GM21390 (cell line): ENCODE measurements at regions not wholly inside any gene's neighbourhood (a gene's known extent, or its start where the extent isn't known, plus 50 kb on each side); places are given as distances from the start of the nearest gene placed in this dataset.

Experiments used
- ATAC-seq: cut with Tn5 transposase; IDR thresholded peaks from one replicate; pipeline ENCODE4 v1.9.1; 2021; ENCODE audit not compliant: unreplicated experiment

DNA sequence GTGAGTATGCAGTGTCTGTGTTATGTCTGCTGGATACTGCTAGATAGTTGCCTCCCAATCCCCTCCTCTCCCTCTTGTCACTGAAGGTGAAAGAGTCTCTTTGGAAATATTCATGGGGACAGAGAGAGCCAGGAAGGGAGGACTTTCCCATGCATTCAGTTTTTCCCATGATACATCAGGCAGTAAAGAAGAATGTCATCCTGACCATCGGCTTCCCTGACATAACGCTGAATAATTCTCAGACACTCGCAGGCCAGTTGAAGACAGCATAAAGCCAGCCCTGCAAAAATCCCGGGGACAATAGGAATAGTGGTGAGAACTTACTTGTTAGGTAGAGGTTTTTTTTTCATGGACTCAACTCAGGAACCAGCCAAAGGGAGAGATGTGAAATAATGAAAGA lies 58.1 kb downstream of the KLF4 start:
- ATAC-seq, result no peak

DNA sequence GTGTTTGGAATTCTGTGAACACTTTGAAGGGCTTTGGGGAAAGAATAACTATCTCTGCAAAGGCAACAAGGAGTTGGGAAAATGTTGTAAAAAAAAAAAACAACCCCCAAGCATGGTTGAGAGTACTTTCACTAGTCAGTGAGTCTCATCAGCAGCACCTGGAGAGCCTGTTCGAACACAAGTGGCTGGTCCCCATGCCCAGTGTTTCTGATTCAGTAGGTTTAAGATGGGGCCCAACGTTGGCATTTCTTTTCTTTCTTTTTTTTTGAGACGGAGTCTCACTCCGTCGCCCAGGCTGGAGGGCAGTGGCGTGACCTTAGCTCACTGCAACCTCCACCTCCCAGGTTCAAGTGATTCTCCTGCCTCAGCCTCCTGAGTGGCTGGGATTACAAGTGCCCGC lies 59.5 kb downstream of the KLF4 start:
- no peak for ATAC-seq

DNA sequence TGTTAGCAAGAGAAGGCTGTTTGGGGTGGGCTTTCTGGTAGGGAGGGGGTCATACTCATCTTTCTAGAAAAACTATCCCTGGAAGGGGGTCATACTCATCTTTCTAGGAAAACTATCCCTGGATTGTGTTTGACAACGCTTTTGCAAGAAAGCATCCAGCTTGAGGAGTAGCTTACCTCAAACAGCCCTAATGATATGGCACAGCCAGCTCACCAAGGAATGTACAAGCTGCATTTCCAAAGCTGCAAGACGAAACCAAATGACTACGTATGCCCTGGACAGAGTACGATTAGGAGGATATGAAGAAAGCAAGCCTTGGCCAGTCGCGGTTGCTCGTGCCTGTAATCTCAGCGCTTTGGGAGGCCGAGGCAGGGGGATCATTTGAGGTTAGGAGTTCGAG lies 63.4 kb downstream of the KLF4 start:
- no peak for ATAC-seq

DNA sequence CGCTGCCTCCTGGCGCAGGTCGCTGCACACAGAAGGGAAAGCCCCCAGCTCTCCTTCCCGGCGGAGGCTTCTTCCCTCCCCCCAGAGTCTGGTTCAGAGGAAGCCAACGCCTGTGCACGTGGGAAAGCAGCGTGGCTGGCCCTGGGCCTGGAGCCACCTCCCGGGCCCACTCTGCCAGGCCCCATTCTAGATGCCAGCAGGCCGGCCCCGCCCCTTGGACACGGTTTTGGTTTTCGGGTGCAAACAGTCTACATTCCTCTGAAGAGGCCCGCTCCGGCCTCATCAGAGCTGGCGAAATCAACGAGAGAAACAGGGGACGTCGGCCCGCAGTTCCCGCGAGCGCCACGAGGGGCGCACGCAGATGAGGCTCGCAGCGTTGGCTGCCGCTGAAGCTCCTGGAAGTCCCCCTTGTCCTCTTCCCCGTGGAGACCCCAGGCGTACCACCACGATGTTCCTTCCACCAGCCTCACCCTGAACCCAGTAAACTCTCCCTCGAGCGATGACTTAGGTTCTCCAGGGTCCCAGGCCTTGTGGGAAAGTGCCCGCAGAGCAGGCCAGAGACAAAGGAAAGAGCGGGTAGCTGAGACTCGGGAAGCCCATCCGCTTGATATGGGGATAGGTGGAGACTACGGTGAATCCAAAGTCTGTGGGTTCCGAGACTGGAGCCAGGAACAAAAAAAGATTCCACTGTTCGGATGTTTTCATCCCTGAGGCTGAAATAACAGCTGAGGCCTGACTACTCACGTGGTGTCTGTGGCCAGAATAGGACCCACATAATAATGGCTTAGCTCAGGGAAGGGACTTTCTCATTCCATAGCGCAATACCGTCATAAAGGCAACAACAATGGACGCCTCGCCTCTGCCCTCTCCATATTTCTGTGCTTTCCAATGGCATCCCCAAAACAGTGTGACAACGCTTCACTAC lies 64.2 kb downstream of the KLF4 start:
- ATAC-seq, result peak; percentile 94

DNA sequence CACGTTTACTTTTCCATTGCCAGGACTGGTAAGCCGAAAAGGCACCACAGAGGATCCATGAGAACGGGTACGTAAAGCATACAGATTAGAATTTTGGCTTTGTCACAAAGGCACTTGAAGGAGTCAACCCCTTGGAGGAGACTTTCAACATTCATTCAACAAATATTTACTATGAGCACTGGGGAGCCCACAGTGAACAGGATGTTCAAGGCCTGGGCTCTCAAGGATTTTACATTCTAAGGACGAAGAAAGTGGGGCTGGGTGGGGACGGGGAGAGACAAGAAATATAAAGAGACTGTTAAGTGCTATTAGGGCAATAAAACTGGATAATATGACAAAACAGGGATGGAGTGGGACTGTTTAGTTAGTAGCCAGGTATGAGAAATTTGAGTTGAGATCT lies 66.0 kb downstream of the KLF4 start:
- no peak for ATAC-seq

DNA sequence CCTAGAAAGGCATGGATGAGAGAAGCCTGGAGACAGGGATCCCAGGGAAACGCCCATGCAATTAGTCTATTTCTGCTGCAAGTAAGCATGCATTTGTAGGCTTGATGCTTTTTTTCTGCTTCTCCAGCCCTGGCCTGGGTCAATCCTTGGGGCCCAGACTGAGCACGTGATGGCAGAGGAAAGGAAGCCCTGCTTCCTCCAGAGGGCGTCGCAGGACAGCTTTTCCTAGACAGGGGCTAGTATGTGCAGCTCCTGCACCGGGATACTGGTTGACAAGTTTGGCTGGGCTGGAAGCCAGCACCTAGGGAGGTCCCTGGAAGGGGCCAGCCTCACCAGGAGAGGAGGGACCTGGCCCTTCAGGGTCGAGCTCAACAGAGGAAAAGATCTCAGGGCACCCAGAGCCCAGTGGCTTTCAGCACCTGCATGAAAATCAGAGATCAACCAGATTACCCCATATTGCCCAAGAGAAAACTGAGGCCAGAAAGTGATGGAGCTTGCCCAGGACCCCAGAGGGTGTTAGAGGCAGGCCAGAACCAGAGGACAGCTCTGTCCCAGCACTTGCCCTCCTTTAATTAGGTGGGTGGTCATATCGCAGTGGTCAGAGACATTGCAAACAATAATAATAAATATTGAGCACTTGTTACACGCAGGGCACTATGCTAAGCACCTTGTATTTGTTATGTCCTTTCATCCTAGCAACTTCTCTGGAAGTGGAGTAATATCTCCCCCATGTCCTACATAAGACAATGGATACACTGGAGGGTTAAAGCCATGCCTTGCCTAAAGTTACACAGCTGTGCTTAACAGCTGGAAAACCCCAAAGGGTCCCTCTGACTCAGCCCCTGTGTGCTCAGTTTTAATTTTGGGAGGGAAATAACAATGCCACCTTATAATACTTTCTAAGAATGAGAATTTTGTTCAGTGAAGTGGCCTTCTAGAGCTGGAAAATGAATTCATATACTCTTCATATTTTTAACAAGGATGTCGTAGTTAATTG lies 67.1 kb downstream of the KLF4 start:
- peak; percentile 68 for ATAC-seq

DNA sequence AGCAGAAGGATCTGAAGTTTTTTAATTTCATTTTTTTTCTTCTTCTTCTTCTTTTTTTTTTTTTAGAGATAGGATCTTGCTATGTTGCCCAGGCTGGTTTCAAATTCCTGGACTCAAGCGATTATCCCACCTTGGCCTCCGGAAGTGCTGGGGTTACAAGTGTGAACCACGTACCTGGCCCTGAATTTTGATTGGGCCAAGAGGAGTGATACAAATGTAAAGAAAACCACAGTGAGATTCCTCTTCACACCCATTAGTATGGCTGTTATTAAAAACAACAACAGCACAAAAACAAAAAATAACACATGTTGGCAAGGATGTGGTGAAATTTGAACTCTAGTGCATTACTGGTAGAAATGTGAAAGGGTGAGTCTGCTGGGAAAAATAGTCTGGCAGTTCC lies 79.1 kb downstream of the KLF4 start:
- ATAC-seq, result no peak

DNA sequence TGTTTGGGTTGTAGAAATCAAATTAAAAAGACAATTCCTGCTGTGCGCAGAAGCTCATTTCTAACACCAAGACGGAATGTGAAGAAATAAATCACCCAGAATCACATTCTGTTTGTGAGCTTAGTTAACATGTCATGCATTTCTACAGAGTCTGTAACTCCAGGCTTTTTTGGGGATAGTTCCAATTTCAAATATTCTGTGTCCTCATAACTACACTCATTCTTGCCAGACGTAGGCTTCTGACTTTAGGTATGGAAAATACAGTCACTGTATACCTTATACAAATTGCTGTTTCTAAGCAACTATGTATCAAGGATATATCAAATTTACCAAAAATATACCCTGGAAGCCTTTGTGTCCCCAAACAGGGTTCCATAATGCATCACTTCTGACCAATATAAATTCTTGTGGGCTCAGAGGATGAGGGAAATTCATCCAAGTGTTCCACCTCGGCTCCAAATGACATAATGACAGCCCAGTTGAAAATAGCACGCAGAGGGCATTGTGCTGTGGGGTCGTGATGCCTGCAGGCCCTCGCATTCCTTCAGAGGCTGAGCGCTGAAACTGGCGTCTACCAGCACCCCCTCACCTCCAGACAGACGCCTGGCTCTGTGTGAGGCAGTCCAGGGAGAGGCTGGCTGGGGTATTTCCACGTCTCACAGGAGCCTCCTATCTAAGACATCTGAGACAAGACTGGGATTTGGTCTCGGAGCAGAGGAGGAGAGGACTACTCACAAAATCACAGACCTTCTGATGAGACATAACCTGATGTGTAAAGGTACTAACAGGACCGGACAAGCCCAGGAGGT lies 79.8 kb downstream of the KLF4 start:
- ATAC-seq, result no peak

DNA sequence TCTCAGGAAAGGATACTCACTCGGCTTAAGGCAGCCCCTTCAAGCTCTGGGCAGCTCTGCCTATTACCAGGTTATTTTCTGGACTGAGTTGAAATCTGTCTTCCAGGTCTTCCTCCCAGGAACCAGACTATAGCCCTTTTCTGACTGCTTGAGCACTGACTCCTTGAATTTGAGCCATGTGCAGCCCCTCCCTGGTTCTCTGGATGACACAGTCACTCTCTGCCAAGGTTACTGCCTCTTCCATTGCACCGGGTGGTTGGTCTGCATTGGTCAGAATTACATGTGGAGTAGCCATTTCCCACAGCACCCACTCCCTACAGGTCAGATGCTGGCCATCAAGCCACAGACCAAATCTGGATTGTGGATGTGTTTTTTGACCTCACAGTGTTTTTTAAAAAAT lies 81.9 kb downstream of the KLF4 start:
- ATAC-seq, result no peak

DNA sequence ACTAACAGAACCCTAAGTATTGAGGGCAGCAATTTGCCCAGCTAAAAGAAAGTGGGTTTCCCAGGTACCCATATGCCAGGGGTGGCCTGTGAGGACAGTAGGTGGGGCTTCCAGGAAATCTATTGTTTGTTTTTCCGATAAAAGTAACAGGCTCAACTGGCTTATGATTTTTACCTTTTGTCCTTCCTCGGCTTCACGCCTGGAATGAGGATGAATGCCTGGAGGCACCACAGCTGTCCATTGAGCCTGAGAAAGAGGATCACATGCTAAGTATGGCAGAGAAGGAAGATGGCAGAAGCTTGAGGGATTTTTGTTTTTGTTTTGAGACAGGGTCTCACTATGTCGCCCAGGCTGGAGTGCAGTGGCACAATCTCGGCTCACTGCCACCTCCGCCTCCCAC lies 84.1 kb downstream of the KLF4 start:
- ATAC-seq, result no peak

DNA sequence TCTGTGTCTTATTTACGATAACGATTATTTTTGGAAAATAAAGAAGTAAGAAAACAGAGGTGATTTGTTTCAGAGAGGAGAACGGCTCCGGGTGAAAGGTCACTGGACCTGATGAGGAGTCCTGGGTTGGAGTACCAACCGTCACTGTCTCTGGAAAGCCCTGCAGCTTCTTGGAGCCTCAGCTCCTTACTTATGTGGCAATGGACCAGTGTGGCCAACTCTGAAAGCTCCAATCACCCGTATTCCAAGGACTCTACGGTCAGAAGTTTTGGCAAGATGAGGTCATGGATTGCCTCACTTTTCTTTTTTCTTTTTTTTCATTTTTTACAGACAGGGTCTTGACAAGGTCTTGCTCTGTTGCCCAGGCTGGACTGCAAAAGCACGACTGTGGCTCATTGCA lies 84.8 kb downstream of the KLF4 start:
- ATAC-seq, result no peak

DNA sequence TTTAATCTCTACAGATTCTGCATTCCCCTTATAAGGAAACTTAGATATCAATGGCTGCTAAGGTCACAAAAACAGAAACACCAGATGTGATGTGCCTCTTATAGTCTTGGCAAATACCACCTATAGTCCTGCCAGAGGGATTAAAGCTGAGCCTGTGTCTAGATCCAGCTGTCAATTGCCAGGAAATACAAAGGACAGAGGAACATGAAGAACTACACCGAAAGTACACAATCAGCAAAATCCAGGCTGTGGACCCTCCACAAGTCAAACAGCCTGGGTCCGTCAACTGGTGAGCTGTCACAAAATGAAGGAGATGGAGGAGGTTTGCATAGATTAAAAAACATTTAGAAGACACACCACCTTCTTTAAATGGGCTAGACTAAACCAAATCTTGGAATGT lies 85.4 kb downstream of the KLF4 start:
- ATAC-seq, result no peak

DNA sequence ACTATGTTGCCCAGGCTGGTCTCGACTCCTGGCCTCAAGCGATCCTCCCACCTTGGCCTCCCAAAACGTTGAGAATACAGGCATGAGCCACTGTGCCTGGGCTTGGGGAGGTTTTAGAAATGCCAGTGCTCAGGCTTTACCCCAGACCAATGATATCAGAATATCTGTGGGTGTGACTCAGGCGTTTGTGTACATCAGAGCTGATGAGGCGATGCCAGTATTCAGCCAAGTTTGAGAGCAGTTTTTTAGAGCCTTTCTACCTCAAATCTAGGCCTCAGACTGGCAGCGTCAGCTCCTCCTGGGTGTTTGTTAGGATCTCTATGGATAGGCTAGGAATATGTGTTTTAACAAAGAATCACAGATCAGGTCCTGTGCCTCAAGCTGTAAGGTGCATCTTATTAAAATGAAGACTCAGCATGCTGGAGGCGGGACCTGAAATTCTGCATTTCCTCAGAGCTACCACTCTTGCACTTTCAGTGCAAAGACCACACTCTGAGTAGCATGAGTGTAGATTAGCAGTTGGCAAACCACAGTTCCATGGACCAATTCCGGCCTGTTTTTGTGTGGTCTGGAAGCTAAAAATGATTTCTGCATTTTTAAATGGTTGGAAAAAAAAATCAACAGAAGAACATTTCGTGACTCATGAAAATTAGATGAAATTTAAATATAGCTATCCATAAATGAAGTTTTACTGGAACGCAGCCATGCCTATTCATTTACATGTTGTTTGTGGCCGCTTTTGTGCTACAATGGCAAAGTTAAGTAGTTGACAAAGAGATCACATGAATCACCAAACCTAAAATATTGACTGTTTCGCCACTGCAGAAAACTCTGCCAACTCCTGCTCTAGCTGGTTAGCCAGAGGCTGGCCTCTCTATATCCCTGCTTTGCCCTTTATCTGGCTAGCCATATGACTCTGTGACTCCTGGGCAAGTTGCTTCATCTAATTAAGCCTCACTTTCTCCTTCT lies 92.2 kb downstream of the KLF4 start:
- ATAC-seq, result no peak

DNA sequence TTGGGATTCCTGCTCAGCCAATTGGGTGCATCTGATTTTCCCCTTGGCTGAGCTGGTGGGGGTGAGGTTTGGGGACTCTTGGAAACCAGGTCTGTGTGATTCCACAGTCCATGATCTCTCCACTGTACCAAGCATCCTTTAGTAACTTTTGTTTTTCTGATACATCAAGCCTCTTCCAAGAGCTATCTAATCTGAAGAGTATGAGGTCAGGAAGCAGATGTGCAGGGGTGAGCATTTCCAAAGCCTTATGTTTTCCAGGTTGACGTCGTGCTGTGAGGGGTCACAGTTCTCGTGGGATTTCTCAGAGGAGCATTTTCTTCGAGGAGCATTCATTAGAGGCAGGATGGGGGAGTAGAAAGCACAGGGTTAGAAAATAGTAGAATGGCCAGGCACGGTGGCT lies 95.3 kb downstream of the KLF4 start:
- ATAC-seq, result no peak

DNA sequence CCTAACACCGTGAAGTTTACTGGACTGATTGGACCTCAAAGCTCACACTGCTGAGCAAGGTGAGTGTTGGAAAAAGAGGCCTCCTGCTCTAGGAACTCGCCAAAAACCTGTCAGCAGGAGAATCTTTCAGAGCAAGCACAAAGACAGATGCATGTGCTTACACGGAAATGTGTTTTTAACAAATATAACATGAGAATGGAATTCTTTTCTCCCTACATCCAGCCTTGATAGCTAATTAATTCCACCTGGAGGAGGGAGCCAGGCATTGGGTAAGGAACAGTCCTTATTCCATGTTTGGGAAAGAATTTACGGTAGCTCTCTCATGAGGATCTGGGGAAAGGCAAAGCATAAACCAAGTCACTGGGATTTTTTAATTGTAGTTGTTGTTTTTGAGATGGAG lies 98.8 kb downstream of the KLF4 start:
- ATAC-seq, result no peak

DNA sequence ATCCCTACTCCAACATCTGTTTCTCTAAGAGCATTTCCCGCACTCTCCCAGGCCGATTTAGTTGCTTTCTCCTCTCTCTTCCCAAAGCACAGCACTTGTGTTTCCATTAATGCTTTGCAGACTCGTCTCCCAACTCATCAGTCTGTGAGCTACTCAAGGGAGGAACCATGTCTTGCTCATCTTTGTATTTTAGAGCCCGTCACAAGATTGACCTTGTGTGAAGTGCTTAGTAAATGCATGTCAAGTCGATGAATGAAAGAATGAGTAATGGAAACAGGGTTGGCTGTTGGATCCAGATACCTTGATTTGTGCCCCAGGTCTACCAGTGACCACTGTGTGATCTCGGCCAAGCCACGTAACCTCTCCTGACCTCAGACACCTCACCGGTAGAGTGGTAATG lies 99.3 kb downstream of the KLF4 start:
- no peak for ATAC-seq

DNA sequence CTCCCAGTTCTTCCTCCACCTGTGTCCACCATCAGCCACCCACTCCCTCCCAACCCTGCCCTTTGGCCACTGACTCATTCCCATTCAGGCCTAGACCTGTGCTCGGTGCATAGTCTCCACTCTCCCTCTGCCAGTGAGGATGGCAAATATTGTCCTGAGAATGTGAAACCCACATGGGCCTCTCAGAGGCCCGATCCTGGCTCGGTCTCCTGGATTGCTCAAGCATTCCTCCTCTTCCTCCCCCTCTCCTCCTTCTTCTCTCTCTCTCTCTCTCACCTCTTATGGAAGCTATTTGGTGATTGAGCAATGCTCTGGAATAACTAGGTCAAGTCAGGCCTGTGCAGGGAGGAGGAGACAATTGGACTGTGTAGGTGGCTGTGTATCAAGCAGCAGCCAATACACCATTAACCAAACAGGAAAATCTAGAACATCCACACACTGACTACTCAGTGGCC lies 99.9 kb downstream of the KLF4 start:
- ATAC-seq, result no peak

DNA sequence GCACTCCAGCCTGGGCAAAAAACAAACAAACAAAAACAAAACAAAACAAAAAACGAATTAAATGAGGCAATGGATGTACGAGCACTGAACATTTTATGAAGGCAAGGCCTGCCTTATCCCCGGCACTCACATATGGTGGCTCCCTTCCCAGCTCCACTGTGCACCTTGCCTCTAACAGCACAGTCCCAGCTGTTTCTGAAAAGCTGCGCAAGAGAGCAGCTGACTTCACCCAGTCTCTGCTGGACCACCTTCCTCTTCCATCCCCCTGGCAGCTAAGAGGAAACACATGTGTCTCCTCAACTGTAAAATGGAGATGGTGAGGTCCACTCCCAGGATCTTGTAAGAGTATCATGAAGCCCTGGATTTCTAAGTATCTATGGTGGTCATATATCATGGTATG lies 100.7 kb downstream of the KLF4 start:
- no peak for ATAC-seq

DNA sequence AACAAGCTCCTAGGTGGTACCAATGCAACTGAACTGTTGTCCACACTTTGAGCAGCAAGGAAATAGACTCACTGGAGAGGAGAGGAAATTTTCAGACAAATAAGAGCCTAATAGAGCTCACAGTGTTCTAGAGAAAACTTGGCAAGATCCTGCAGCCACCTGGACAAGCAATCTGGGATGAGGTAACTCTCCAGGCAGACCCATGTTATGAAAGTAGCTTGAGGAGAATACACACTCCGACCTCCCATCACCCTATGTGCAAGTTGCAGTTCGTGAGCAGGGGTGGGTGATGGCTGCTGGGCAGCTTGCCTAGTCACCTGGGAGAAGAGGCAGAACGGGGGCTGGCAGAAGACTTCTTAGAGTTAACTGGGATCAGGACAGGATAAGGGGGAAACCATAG lies 102.2 kb downstream of the KLF4 start:
- ATAC-seq, result no peak

DNA sequence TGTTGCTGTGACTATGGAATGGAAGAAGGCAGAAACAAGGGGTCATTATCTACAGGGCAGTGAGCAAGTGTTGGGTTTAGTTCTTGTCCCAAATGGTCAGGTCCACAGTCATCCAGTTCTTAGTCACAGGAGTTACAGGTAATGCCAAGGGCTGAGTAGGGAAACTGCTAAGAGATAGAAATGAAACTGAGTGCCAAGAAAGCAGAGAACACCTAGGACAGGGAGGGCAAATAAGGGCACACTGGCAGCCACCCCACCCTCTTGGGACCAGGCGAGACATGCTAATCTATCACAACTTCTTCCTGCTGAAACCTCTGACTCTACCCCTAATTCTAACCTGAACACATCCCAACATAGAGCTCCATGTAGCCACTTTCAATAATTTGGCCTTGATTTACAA lies 103.2 kb downstream of the KLF4 start:
- ATAC-seq, result no peak
